NCI-H510A treated with DMSO at 0.1 percent for 48 hours (cell line): ENCODE measurements at regions not wholly inside any gene's neighbourhood (a gene's known extent, or its start where the extent isn't known, plus 50 kb on each side); places are given as distances from the start of the nearest gene placed in this dataset.

Source experiments
- DNase-seq: peaks from one replicate; lab custom pipeline; 2025; lab: John Stamatoyannopoulos, UW

- DNase-seq = peak; percentile 12
Observed at GRCh38 chr12:19867970-19868369, 428.7 kb downstream of the AEBP2 start.

DNA sequence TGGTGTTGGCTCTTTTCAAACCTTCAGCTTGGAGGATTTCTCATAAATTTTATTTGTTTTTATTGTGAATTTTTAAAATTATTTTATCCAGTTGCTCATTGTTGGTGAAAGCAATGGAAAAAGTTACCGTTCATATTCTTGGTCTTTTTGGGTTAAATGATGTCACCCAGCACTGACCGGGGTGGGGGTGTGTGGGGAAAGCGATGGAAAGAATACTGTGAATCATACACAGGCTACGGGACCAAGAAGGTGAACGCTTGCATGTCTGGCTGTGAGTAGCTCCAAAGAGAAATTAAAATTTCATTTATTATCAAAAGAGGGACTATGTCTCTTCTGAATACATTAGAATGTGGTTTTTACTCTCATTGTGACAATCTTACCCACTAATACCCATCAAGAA is 430.1 kb downstream of the AEBP2 start:
- no peak for DNase-seq

GRCh38 chr12:19872621-19873540 is 433.6 kb downstream of the AEBP2 start:
- no peak for DNase-seq

DNA sequence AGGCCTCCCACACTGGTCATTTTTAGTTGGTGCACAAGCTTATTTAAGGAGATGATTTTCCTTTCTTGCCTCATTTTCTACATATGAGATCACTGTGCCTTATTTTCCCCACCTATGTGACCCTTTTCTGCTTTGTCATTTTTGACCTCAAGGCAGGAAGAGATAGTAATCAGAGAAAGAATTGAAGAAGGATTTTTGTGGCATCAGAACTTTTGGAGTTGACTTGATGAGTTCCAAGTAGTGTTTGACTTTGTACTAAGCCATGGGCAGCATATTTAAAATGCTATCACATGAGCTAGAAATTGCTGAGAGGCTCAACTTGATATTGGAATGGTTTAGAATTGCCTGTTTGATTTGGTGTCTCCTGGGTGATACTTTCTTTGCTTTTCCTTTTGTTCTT is 440.8 kb downstream of the AEBP2 start:
- no peak for DNase-seq

- DNase-seq = no peak
Observed at GRCh38 chr12:19880721-19881120, 441.4 kb downstream of the AEBP2 start.

DNA sequence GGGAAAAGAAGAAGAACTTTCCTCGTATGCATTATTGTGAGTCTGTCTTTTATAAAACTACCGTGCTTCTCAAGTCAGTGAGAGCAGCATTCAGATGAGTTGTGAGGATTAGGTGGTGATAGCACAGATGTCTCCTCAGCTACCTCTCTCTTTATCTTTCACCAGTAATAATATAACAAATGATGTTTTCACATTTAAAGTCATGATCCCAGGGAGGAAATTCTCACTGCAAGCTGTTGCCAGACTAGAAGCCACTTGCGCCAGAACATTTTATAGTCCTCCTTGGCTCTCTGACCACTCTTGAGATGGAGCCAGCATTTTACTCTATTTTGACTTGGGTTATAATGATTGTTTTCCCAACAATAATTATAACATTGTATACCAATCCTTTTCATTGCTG is 443.1 kb downstream of the AEBP2 start:
- no peak for DNase-seq

DNA sequence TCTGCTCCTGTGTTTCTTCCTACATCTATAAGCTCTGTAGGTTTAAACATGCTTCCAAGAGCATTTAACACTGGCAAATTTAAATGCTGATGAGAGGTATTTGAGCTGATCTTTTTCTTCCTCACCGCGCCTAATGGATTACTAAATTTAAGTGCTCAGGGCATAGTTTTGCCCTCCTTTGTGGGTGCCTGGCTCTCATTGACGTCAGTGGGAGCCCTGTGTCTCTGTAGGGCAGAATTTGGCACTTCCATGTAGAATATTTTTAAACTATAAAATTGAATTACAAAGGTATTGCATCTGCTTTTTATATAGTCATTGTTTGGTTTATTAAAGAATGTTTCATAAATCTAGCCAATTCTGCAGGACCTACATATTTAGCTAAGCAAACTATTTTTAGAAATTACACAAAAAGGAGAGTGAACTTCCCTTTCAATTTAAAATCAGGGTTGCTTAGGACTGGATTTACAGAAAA is 444.8 kb downstream of the AEBP2 start:
- no peak for DNase-seq

- DNase-seq = no peak
Observed at GRCh38 chr12:19885093-19885812, 446.0 kb downstream of the AEBP2 start.

GRCh38 chr12:19886065-19886464 is 446.8 kb downstream of the AEBP2 start:
- no peak for DNase-seq

DNA sequence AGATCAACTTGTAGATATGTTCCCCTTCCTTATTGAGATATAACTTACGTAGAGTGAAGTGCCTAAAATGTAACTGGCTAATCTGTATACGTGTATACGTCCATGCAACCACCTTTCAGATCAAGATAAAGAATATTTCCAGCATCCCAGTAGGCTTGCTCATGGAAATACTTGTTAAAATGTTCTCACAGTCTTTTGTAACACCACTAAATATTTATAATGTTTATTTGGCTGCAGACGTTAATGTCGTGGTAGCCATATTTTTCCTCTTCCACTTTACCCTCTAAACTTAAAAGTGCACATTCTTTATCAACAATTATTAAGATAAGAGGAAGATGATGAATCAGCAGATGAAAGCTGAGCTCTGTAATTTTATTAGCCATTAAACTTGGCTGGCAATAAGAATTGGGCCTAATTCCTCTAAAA is 447.4 kb downstream of the AEBP2 start:
- no peak for DNase-seq

DNA sequence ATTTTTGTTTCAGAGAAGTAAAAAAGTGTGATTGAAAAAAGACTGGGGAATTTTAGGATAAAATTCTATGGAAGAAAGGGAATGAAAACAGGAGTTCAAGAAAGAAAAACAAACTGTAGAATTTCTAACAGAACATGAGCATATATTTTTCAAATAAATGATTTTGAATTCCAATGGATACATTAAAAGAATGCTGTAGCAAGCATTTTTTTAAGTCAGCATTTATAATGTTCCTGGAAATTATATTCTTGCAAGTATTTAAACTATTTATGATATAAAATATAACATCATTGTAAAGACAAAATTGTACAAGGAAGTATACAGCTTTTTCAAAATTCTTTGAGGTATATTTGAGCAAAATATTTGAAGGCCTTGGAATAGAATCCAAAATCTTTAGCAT is 450.7 kb downstream of the AEBP2 start:
- no peak for DNase-seq

DNA sequence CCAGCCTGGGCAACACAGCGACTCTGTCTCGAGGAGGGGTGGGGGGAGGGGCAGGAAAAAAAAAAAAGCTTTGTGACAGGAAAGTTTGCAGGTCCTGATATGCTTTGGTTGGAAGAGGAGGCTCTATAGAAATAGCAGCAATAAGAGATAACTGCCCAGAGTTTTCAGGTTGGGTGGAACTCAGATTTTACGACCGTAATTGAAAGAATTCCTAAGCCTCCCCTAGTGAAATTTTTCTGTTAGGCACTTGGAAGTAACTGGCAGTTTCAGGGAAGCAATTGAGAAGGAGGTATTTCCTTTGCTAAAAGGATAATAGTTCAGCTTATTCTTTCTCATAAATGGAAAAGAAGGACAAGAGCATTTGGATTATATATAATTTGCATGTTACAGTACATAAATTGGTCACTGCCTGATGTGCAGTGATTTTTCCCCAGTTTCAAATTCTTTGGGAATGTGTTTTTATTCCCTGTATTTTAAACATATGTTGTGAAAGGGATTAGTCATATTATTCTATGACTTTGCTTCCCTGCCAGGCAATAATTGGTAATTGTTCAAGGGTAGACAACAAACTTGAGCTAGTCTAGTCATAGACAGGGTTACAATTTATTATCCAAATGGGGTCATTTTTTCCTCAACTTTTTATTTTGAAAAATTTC is 452.8 kb downstream of the AEBP2 start:
- no peak for DNase-seq

- no peak for DNase-seq
Observed at GRCh38 chr12:19893514-19893913, 454.2 kb downstream of the AEBP2 start.

- no peak for DNase-seq
Observed at GRCh38 chr12:19894050-19894449, 454.8 kb downstream of the AEBP2 start.

GRCh38 chr12:19894803-19895202 is 455.5 kb downstream of the AEBP2 start:
- no peak for DNase-seq

DNA sequence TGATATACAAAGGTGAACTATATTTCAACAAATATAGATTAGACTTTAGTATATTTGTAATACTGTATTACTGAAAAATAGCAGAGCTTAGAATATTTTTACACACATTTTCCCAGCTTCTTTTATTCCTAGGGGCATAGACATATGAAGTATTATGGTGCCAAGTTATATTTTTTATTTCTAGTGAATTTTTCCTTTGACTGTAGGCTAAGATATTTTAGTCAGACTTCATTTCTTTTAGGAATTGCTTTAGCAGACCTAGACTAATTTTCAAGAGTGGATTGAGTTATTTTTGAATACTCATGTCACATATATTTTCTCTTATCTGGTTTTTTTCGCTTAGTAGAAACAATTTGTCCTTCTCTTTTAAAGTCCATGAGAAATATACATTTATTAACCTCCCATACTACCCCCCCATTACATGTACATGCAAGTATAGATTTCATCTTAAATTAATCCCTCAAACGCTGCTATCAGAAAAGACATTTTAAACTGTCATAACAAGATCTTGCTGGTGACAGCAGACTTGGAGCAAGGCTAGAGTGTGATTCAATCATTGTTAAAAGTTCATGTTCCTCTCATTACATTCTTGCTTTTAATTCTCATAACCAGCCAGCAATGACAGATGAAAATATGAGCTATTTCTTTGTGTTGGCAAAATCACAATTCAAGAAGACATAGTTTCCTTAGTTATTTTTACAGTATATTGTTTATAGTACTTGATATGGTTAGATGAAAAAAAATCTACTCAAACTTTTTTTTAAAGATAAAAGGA is 456.1 kb downstream of the AEBP2 start:
- DNase-seq = no peak

DNA sequence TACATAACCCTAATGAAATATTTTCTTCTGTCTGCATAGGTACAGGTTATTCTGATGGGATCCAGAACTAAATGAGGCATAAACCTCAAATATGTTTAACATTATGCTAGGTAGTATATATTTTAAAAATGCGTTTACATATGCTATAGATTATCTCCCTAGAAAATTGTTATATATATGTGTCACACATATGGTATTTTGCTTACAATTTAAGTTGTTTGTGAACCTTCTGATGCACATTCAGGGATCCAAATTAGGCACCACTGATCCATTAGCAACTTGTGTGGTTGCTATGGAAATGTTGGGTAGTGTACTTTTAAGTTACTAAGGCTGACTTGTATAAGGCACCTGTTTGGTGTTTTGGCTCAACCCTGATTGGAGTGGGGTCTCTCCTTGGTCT is 456.7 kb downstream of the AEBP2 start:
- no peak for DNase-seq

DNA sequence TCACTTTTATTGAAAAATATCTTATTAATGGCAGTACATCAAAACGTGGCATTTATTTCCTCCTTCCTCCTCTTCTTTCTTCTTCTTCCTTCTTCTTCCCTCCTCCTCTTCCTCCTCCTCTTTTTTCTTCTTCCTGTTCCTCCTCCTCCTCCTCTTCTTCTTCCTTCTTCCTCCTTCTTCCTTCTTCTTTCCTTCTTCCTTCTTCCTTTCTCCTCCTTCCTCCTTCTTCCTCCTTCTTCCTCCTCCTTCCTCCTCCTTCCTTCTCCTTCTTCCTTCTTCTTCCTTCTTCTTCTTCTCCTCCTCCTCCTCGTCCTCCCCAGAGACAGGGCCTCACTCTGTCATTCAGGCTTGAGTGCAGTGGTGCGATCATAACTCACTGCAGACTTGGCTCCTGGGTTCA is 457.2 kb downstream of the AEBP2 start:
- no peak for DNase-seq

DNA sequence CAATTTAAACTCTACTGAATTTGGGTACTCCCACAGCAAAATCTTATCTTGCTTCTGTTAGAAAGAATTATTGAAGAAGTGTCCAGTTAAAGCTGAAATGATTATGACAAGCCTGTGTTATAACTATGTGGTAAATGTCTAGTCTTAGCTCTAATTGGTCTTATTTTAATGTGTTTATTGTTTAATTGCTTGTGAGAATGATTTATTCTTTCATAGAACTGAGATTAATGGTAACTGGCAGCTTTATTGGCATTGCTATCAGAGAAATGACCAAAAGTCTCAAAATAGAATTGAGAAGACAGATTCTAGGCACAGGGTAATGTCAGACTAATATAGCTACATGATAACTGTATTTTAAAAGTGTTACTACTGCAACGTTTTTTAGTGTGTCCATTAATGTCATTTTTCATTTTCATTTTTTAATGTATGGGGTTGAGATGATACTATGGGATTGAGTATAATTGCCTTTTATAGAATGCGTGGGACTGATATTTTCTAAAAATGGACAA is 458.7 kb downstream of the AEBP2 start:
- DNase-seq = no peak

DNA sequence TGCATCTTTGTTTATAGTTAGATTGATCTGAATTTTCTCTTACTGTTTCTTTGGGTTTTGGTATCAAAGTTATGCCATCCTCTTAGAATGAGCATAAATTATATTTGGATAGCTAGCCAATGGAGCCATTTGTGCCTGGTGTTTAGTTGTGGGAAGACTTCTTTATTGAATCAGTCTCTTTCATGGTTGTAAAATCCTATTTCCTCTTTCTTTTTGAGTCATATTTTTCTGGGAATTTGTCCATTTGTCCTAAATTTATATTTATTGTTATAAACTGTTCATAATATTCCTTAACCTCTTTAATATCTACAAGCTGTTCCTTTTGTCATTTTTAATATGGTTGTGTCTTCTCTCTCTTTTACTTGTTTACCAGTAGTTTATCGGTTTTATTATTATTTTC is 462.5 kb downstream of the AEBP2 start:
- DNase-seq = no peak

DNA sequence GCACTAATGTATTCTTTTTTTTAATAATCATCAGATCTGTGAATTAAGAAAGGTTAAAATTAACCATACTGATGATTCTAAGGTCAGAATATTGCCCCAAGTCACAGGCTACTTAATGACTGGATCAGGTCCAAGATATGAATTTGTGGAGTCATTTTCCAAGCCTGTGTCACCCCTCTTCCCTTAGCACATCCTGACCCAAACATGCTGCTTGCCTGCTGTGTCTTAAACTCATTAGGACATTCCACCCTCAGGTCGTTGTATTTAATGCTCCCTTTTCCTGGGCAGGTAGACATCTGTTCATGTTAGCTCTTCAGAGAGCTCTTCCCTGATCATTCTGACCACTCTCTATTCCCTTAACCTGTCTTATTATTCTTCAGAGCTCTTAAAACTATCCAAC is 463.5 kb upstream of the PDE3A start:
- no peak for DNase-seq

DNA sequence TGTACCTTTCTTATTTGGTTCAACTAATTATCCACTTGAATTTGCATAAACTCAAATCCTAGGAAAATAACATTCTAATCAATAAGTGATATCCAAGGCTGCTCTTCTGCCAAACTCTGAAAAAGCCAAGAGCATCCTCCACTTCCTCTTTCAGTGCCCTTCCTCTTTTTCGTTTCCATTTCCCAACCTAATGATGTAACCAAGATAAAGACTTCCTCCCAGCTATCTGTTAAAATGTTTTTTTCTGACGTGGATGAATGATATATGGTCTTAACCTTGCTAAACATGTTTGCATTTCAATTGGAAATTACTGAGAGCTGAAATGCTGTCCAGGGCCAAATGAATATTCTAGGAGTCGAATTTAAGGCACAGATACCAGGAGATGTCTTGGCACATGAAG is 459.5 kb upstream of the PDE3A start:
- no peak for DNase-seq
